RWPE2 (cell line): ENCODE measurements at regions not wholly inside any gene's neighbourhood (a gene's known extent, or its start where the extent isn't known, plus 50 kb on each side); places are given as distances from the start of the nearest gene placed in this dataset.

Source experiments
- ATAC-seq: fragments of 200-7000 bp; cut with Tn5 transposase; 3 replicates; pipeline ENCODE4 v1.9.1; 2021; ENCODE audit warnings: low read depth
- DNase-seq: peaks from one replicate; pipeline ENCODE4 v3.0.0-alpha.2; 2020; ENCODE audit warnings: low spot score
- H3K27ac ChIP-seq: fragments of 450-650 bp; 2 replicates; pipeline ENCODE4 v1.5.1; 2017; ENCODE audit warnings: mild to moderate bottlenecking; ENCODE audit not compliant: poor library complexity, severe bottlenecking
- H3K27me3 ChIP-seq: fragments of 250-450 bp; sonication (Bioruptor Pico); 2 replicates; pipeline ENCODE4 v1.5.1; 2021; ENCODE audit warnings: mild to moderate bottlenecking, moderate library complexity; ENCODE audit not compliant: insufficient read depth, poor library complexity, severe bottlenecking
- H3K36me3 ChIP-seq: fragments of 250-450 bp; sonication (Bioruptor Pico); 2 replicates; pipeline ENCODE4 v1.5.1; 2020; ENCODE audit warnings: low read depth, mild to moderate bottlenecking, moderate library complexity
- H3K4me1 ChIP-seq: fragments of 250-450 bp; sonication (Bioruptor Pico); 2 replicates; pipeline ENCODE4 v1.5.1; 2021; ENCODE audit warnings: mild to moderate bottlenecking, moderate library complexity; ENCODE audit not compliant: insufficient read depth, poor library complexity, severe bottlenecking
- H3K4me3 ChIP-seq: fragments of 250-450 bp; sonication (Bioruptor Pico); 2 replicates; pipeline ENCODE4 v1.5.1; 2021; ENCODE audit warnings: mild to moderate bottlenecking, moderate library complexity; ENCODE audit not compliant: severe bottlenecking
- H3K9me3 ChIP-seq: fragments of 250-450 bp; sonication (Bioruptor Pico); 2 replicates; pipeline ENCODE4 v1.5.1; 2021; ENCODE audit warnings: mild to moderate bottlenecking, moderate library complexity; ENCODE audit not compliant: severe bottlenecking
- CTCF ChIP-seq: fragments of 450-650 bp; IDR thresholded peaks from one replicate; pipeline ENCODE4 v1.5.1; 2017; ENCODE audit warnings: mild to moderate bottlenecking, moderate library complexity; ENCODE audit not compliant: poor library complexity, severe bottlenecking

DNA sequence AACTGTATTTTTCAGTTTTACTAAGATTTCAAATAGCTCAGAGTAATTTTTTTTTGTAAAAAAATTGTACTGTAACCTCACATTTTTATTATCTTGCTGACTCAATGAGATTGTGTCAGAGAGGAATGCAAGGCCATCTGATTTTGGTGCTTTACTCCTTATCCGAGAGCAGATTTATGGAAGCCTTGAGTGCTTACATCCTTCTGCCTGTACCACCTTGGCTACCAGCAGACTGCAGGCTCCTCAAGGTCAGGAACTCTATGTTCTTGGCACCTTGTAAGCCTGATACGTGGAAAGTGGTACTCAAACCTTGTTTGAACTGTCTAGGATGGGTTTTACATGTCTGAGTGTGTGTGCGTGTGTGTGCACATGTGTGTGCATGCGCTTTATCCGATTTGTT is 80.1 kb upstream of the MLIP start:
- no peaks in the 10 kb centered on the region for H3K9me3 ChIP-seq
- H3K27ac ChIP-seq: no peak overlapping the region
- ATAC-seq: no peak
- H3K36me3 ChIP-seq: no peaks in the 10 kb centered on the region
- no peaks in the 10 kb centered on the region for H3K27me3 ChIP-seq
- no peak for DNase-seq
- TF ChIP-seq CTCF: no peak
- no peak overlapping the region for H3K4me3 ChIP-seq
- no peaks in the 10 kb centered on the region for H3K4me1 ChIP-seq

DNA sequence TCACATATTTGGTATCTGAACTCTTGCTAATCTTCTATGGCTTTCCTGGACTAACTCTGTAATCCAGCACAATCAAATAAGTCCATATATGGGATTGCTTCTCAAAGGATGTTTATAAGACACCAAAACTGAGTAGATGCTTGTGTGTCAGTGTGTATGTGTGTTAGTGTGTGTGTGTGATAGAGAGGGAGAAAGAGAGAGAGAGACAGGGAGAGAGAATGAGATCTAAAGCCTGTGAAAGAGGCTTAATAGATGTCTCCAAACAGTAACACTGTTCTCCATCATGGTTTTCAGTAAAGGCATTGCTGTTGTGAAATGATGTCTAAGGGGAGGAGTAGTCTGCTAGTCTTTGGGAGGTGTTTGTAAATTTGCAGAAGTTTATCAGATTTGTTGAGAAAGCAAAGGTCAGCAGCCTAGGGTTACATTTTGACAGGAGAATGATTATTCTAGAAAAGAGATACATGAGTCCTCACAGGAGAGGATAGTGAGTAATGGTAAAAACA is 73.9 kb upstream of the MLIP start:
- H3K4me3 ChIP-seq: no peak overlapping the region
- TF ChIP-seq CTCF: no peak
- ATAC-seq (no peak), DNase-seq (no peak)
- no peaks in the 10 kb centered on the region for H3K36me3 ChIP-seq
- H3K27me3 ChIP-seq: no peaks in the 10 kb centered on the region
- no peaks in the 10 kb centered on the region for H3K9me3 ChIP-seq
- no peaks in the 10 kb centered on the region for H3K4me1 ChIP-seq
- no peak overlapping the region for H3K27ac ChIP-seq

- no peak for ATAC-seq
- no peaks in the 10 kb centered on the region for H3K36me3 ChIP-seq
- no peak for TF ChIP-seq CTCF
- no peaks in the 10 kb centered on the region for H3K27me3 ChIP-seq
- no peak overlapping the region for H3K27ac ChIP-seq
- H3K9me3 ChIP-seq: no peaks in the 10 kb centered on the region
- no peak overlapping the region for H3K4me3 ChIP-seq
- DNase-seq: no peak
- no peaks in the 10 kb centered on the region for H3K4me1 ChIP-seq
These were observed 70.7 kb upstream of the MLIP start for GRCh38 chr6:54040545-54040944.

GRCh38 chr6:54041239-54041638 is 70.0 kb upstream of the MLIP start:
- TF ChIP-seq CTCF: no peak
- no peak overlapping the region for H3K27ac ChIP-seq
- no peak overlapping the region for H3K4me3 ChIP-seq
- no peaks in the 10 kb centered on the region for H3K4me1 ChIP-seq
- no peaks in the 10 kb centered on the region for H3K36me3 ChIP-seq
- DNase-seq (no peak), ATAC-seq (no peak)
- no peaks in the 10 kb centered on the region for H3K9me3 ChIP-seq
- H3K27me3 ChIP-seq: no peaks in the 10 kb centered on the region

GRCh38 chr6:54043360-54043759 is 67.9 kb upstream of the MLIP start:
- no peak for DNase-seq
- Histone ChIP-seq H3K27ac (no peak overlapping the region), H3K9me3 (no peaks in the 10 kb centered on the region), H3K36me3 (no peaks in the 10 kb centered on the region), H3K4me3 (no peak overlapping the region), H3K4me1 (no peaks in the 10 kb centered on the region), H3K27me3 (no peaks in the 10 kb centered on the region)
- TF ChIP-seq CTCF: no peak
- no peak for ATAC-seq
